Osteocyte (in vitro differentiated cells): ENCODE measurements at regions not wholly inside any gene's neighbourhood (a gene's known extent, or its start where the extent isn't known, plus 50 kb on each side); places are given as distances from the start of the nearest gene placed in this dataset.

Experiments
- DNase-seq: peaks from one replicate; pipeline ENCODE4 v3.0.0; 2021; ENCODE audit warnings: mixed read lengths; ENCODE audit not compliant: unreplicated experiment; ENCODE audit errors: extremely low spot score
- H3K27ac Mint-ChIP-seq: one replicate; pipeline ENCODE4 v1.8.0; 2021; ENCODE audit warnings: mild to moderate bottlenecking, mixed read lengths; ENCODE audit not compliant: unreplicated experiment
- H3K27me3 Mint-ChIP-seq: one replicate; pipeline ENCODE4 v1.8.0; 2021; ENCODE audit warnings: mixed read lengths; ENCODE audit not compliant: unreplicated experiment
- H3K36me3 Mint-ChIP-seq: one replicate; pipeline ENCODE4 v1.8.0; 2021; ENCODE audit warnings: mixed read lengths; ENCODE audit not compliant: unreplicated experiment
- H3K4me1 Mint-ChIP-seq: one replicate; pipeline ENCODE4 v1.8.0; 2021; ENCODE audit warnings: mixed read lengths; ENCODE audit not compliant: unreplicated experiment
- H3K4me3 Mint-ChIP-seq: one replicate; pipeline ENCODE4 v1.8.0; 2021; ENCODE audit warnings: mild to moderate bottlenecking, moderate library complexity, mixed read lengths; ENCODE audit not compliant: unreplicated experiment
- H3K9me3 Mint-ChIP-seq: one replicate; pipeline ENCODE4 v1.8.0; 2021; ENCODE audit warnings: mixed read lengths; ENCODE audit not compliant: unreplicated experiment
- CTCF ChIP-seq: fragments of 200-600 bp; sonication (generic); IDR thresholded peaks from 2 replicates; pipeline ENCODE4 v1.5.0; 2021; ENCODE audit warnings: antibody characterized with exemption, mild to moderate bottlenecking, moderate library complexity

- no peak for DNase-seq
- no peak overlapping the region for H3K27ac Mint-ChIP-seq
- TF ChIP-seq CTCF = no peak
- H3K27me3 Mint-ChIP-seq = no peaks in the 10 kb centered on the region
- no peaks in the 10 kb centered on the region for H3K9me3 Mint-ChIP-seq
- H3K4me3 Mint-ChIP-seq = no peak overlapping the region
- H3K36me3 Mint-ChIP-seq = peaks cover 12% of the 10 kb centered on the region
- peaks cover 69% of the 10 kb centered on the region for H3K4me1 Mint-ChIP-seq
Observed at GRCh38 chr6:71395731-71396409, 107.3 kb downstream of the OGFRL1 start.

- Mint-ChIP-seq H3K4me3 (no peak overlapping the region), H3K27me3 (no peaks in the 10 kb centered on the region), H3K36me3 (peaks cover 12% of the 10 kb centered on the region), H3K9me3 (no peaks in the 10 kb centered on the region), H3K27ac (no peak overlapping the region), H3K4me1 (peaks cover 71% of the 10 kb centered on the region)
- DNase-seq = no peak
- TF ChIP-seq CTCF = no peak
Observed at GRCh38 chr6:71396410-71396801, 107.8 kb downstream of the OGFRL1 start.

- no peaks in the 10 kb centered on the region for H3K27me3 Mint-ChIP-seq
- no peaks in the 10 kb centered on the region for H3K9me3 Mint-ChIP-seq
- H3K27ac Mint-ChIP-seq = no peak overlapping the region
- peaks cover 69% of the 10 kb centered on the region for H3K4me1 Mint-ChIP-seq
- no peak for TF ChIP-seq CTCF
- H3K36me3 Mint-ChIP-seq = peaks cover 5% of the 10 kb centered on the region
- DNase-seq = no peak
- H3K4me3 Mint-ChIP-seq = no peak overlapping the region
Observed at GRCh38 chr6:71399279-71399678, 110.7 kb downstream of the OGFRL1 start.

GRCh38 chr6:71400852-71401251 is 112.2 kb downstream of the OGFRL1 start:
- Mint-ChIP-seq H3K9me3 (no peaks in the 10 kb centered on the region), H3K4me1 (peaks cover 70% of the 10 kb centered on the region), H3K27ac (no peak overlapping the region), H3K4me3 (no peak overlapping the region), H3K36me3 (peaks cover 8% of the 10 kb centered on the region), H3K27me3 (no peaks in the 10 kb centered on the region)
- no peak for TF ChIP-seq CTCF
- no peak for DNase-seq

GRCh38 chr6:71402096-71402495 is 113.5 kb downstream of the OGFRL1 start:
- Mint-ChIP-seq H3K4me3 (no peak overlapping the region), H3K27me3 (no peaks in the 10 kb centered on the region), H3K9me3 (no peaks in the 10 kb centered on the region), H3K4me1 (peaks cover 66% of the 10 kb centered on the region), H3K27ac (peak overlapping the region; percentile 16), H3K36me3 (peaks cover 16% of the 10 kb centered on the region)
- no peak for DNase-seq
- TF ChIP-seq CTCF = no peak
